ENCODE measurements at regions not wholly inside any gene's neighbourhood (a gene's known extent, or its start where the extent isn't known, plus 50 kb on each side); places are given as distances from the start of the nearest gene placed in this dataset.

- no peak for DNase-seq
- no peaks in the 10 kb centered on the region for H3K9me3 ChIP-seq
- no peak for TF ChIP-seq CTCF (IDR thresholded peaks at IDR 0.05; ENCODE audit: low read depth, low read length)
- H3K27me3 ChIP-seq, result no peaks in the 10 kb centered on the region
- no peak overlapping the region for H3K4me3 ChIP-seq (ENCODE audit: low read depth, low read length)
- H3K4me1 ChIP-seq, result no peaks in the 10 kb centered on the region
- H3K36me3 ChIP-seq, result no peaks in the 10 kb centered on the region
These were observed 722.9 kb downstream of the SLITRK6 start for GRCh38 chr13:85076343-85076742.

- H3K27me3 ChIP-seq, result no peaks in the 10 kb centered on the region
- DNase-seq, result no peak
- no peaks in the 10 kb centered on the region for H3K4me1 ChIP-seq
- no peak overlapping the region for H3K4me3 ChIP-seq (ENCODE audit: low read depth, low read length)
- no peaks in the 10 kb centered on the region for H3K36me3 ChIP-seq
- no peak for TF ChIP-seq CTCF (IDR thresholded peaks at IDR 0.05; ENCODE audit: low read depth, low read length)
- no peaks in the 10 kb centered on the region for H3K9me3 ChIP-seq
These were observed 724.5 kb downstream of the SLITRK6 start for GRCh38 chr13:85074543-85075313.

- TF ChIP-seq CTCF (IDR thresholded peaks at IDR 0.05; ENCODE audit: low read depth, low read length), result no peak
- Histone ChIP-seq H3K27me3 (no peaks in the 10 kb centered on the region), H3K4me1 (no peaks in the 10 kb centered on the region), H3K9me3 (no peaks in the 10 kb centered on the region), H3K4me3 (ENCODE audit: low read depth, low read length) (no peak overlapping the region), H3K36me3 (no peaks in the 10 kb centered on the region)
- no peak for DNase-seq
These were observed 731.0 kb downstream of the SLITRK6 start for GRCh38 chr13:85068231-85068630.

- TF ChIP-seq CTCF (IDR thresholded peaks at IDR 0.05; ENCODE audit: low read depth, low read length), result no peak
- no peaks in the 10 kb centered on the region for H3K36me3 ChIP-seq
- no peak overlapping the region for H3K4me3 ChIP-seq (ENCODE audit: low read depth, low read length)
- peaks cover 3% of the 10 kb centered on the region; the same call in 1 of the 2 replicates for H3K4me1 ChIP-seq
- H3K9me3 ChIP-seq, result no peaks in the 10 kb centered on the region
- no peaks in the 10 kb centered on the region for H3K27me3 ChIP-seq
- DNase-seq, result no peak
These were observed 759.0 kb downstream of the SLITRK6 start for GRCh38 chr13:85040215-85040614.

GRCh38 chr13:85031771-85032170 lies 767.4 kb downstream of the SLITRK6 start:
- no peaks in the 10 kb centered on the region for H3K27me3 ChIP-seq
- no peaks in the 10 kb centered on the region for H3K9me3 ChIP-seq
- no peak for DNase-seq
- no peak for TF ChIP-seq CTCF (IDR thresholded peaks at IDR 0.05; ENCODE audit: low read depth, low read length)
- no peaks in the 10 kb centered on the region for H3K36me3 ChIP-seq
- no peak overlapping the region for H3K4me3 ChIP-seq (ENCODE audit: low read depth, low read length)
- H3K4me1 ChIP-seq, result no peaks in the 10 kb centered on the region

- no peak overlapping the region for H3K4me3 ChIP-seq (ENCODE audit: low read depth, low read length)
- no peaks in the 10 kb centered on the region for H3K36me3 ChIP-seq
- H3K27me3 ChIP-seq, result no peaks in the 10 kb centered on the region
- no peaks in the 10 kb centered on the region for H3K4me1 ChIP-seq
- no peaks in the 10 kb centered on the region for H3K9me3 ChIP-seq
- no peak for DNase-seq
- TF ChIP-seq CTCF (IDR thresholded peaks at IDR 0.05; ENCODE audit: low read depth, low read length), result no peak
These were observed 771.2 kb downstream of the SLITRK6 start for GRCh38 chr13:85028035-85028434.

Measured in BE2C (cell line).